ENCODE measurements at regions not wholly inside any gene's neighbourhood (a gene's known extent, or its start where the extent isn't known, plus 50 kb on each side); places are given as distances from the start of the nearest gene placed in this dataset.
A peak's percentile ranks its signal among the peaks of the same experiment; 100 is the strongest.

DNA sequence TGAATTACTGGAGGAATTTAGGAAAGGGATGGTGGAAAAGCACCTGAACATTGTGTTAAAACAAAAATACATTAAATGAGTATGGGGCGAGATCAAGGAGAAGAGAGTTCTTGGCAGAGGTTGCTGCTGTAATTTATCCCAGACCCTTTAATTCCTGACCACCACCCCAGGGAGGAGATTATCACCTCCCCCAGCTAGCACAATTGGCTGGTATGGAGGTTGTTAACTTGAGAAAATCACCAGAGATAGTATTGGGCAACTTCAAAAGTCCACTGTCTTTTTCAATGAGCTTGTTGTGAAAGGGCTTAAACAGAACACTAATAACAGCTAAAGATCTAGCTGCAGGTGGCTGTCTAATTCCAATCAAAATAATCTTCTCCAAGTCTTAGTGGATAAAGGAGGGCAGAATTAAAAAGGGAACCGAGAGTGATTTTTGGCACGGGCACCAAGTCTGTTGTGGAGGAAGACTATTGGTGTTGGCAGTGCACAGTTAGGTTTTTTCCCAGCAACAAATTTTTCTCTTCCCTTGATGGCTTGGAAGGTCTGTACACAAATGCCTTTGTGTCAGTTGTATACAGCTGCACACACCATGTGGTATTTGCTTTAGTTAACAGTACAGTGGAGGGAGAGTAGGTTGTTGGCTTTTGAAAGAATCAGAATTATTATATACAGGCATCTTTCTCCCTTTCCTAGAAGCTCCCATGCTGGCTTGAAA lies 289.5 kb downstream of the SLC4A3 start:
- TF ChIP-seq, protein P1, sequence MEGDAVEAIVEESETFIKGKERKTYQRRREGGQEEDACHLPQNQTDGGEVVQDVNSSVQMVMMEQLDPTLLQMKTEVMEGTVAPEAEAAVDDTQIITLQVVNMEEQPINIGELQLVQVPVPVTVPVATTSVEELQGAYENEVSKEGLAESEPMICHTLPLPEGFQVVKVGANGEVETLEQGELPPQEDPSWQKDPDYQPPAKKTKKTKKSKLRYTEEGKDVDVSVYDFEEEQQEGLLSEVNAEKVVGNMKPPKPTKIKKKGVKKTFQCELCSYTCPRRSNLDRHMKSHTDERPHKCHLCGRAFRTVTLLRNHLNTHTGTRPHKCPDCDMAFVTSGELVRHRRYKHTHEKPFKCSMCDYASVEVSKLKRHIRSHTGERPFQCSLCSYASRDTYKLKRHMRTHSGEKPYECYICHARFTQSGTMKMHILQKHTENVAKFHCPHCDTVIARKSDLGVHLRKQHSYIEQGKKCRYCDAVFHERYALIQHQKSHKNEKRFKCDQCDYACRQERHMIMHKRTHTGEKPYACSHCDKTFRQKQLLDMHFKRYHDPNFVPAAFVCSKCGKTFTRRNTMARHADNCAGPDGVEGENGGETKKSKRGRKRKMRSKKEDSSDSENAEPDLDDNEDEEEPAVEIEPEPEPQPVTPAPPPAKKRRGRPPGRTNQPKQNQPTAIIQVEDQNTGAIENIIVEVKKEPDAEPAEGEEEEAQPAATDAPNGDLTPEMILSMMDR (IDR thresholded peaks at IDR 0.05; ENCODE audit: insufficient read depth, missing control alignments) = no peak
- FAIRE-seq (no peak), DNase-seq (ENCODE audit: insufficient read length, low spot score) (peak; percentile 20)

DNA sequence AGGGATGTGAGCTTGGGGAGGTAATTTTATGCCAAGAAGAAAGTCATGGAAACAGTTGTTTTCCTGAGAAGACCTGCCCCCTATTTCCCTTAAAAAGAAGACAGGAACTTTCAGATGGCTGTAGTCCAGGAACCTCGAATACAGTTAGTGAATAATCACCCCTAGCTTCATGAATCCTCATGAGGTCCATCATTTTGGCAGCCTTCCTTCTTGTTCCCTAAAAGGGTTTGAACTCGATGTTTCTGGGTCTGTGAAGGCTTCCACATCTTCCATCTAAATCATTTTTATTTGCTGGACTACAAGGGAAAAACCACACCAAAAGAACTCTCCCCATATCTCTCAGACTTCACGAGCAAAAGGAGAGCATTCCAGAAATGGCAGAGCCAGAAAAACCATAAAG lies 290.8 kb downstream of the SLC4A3 start:
- DNase-seq (ENCODE audit: insufficient read length, low spot score) (no peak), FAIRE-seq (no peak)
- TF ChIP-seq, protein P1 (IDR thresholded peaks at IDR 0.05; ENCODE audit: insufficient read depth, missing control alignments) = no peak

DNA sequence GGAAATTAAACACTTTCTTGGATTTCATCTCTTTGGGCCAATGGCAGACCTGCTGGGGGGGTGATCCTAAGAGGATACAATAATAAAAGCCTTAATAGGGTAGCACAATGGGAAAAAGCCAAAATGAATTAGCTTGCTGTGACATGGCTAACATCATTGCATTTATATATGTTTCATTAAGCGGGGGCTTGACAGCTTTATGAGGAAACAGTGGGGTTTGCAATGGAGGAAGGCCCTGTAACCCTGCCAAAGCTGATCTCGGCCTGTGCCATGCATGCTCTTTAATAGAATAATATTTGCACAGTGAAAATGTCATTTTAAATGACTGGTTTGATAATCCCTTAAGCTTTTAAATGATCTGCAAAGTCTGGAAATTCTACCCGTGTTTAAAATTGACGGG lies 291.5 kb downstream of the SLC4A3 start:
- TF ChIP-seq, protein P1 (IDR thresholded peaks at IDR 0.05; ENCODE audit: insufficient read depth, missing control alignments) = no peak
- FAIRE-seq = no peak
- no peak for DNase-seq (ENCODE audit: insufficient read length, low spot score)

DNA sequence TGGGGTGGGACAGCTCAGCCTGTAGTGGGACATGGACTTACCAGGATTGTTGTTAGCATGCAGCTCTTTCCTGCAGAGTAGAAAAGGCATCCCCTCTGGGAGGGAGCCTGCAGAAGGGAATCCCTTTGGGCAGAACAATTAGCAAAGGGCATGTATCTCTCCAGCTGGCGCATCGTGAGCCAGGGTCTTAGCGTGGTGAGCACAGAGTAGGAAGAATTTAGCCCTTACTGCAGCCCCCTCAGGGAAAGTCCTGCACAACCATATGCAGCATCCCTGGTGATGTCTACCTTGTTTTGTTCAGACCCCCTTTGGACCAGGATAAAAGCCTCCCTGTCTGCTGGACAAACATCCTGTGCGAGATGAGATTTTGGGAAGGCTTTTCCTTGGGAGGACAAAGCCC lies 292.1 kb downstream of the SLC4A3 start:
- no peak for FAIRE-seq
- DNase-seq (ENCODE audit: insufficient read length, low spot score) = no peak
- TF ChIP-seq, protein P1 (IDR thresholded peaks at IDR 0.05; ENCODE audit: insufficient read depth, missing control alignments) = no peak

DNA sequence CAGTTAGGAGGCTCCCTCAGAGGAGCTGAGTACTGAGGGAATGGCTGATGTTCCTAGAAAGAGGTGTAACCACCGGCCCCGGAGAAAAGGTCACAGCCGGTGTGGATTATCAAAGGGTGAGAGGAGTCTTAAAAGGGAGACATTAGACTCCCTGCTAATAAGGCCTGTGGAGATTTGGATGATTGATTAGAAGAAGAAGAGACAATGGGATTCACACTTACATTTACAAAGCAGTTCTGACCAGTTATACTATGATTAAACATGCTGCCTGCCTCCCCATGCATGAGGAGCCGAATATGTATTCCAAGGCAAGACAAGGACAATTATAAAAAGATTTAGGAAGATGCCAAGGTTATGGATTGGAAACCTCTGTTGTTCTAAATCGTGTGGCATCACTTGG lies 302.4 kb downstream of the SLC4A3 start:
- TF ChIP-seq, protein P1 (IDR thresholded peaks at IDR 0.05; ENCODE audit: insufficient read depth, missing control alignments) = no peak
- no peak for FAIRE-seq
- DNase-seq (ENCODE audit: insufficient read length, low spot score) = no peak

DNA sequence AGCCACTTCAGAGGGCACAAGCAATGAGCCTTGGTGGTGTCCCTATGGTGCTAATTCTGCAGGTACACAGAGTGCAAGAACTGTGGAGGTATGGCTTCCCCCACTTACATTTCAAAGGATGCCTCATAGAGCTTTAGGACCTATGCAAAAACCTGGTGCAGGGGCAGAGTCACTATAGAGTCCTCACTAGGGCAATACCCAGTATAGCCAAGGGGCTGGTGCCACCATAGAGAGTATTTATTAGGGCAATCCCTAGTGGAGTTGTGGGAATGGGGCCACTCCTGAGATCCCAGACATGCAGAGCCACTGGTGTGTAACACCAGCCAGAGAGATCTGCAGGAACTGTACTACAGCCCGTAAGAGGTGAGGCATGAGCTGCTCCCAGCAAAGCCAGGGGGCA lies 312.2 kb downstream of the SLC4A3 start:
- FAIRE-seq (no peak), DNase-seq (ENCODE audit: insufficient read length, low spot score) (no peak)
- TF ChIP-seq, protein P1 (IDR thresholded peaks at IDR 0.05; ENCODE audit: insufficient read depth, missing control alignments) = no peak

DNA sequence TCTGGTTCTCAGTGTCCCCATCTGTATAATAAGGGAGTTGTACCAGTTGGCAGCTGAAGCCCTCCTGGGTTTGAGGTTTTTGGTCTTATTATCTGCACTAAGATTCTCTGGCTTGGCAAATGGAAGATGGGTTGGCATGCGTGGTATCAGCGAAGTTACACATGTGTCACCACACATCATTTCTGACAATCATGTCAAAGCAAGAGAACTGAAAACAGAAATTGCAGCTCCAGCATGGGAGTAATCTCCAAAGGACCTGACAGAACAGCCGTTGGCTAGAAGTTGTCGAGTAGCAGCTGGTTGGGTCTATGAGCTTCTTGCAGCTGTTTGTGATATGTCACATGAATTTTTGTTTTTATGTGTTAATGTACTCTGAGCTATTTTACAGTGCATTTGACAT lies 317.4 kb downstream of the SLC4A3 start:
- TF ChIP-seq, protein P1 (IDR thresholded peaks at IDR 0.05; ENCODE audit: insufficient read depth, missing control alignments) = no peak
- FAIRE-seq = no peak
- DNase-seq (ENCODE audit: insufficient read length, low spot score) = no peak
